Activated CD4-positive, alpha-beta T cell treated with anti-CD3 and anti-CD28 coated beads, Interleukin-2, amount 10 ng/mL, durations not matched to agents 24 days and 14 days (primary cell): ENCODE measurements at regions not wholly inside any gene's neighbourhood (a gene's known extent, or its start where the extent isn't known, plus 50 kb on each side); places are given as distances from the start of the nearest gene placed in this dataset.
"Not testable (repeated sequence)": the region's sequence is repeated elsewhere in the genome, so short reads cannot be mapped to it uniquely, and the experiment has no call there.

Experiments used
- DNase-seq: peaks from one replicate; pipeline ENCODE4 v3.0.0; 2022
- H3K27ac Mint-ChIP-seq: one replicate; pipeline ENCODE4 v1.8.0; 2022; ENCODE audit warnings: mild to moderate bottlenecking, mixed read lengths
- H3K27me3 Mint-ChIP-seq: one replicate; pipeline ENCODE4 v1.8.0; 2022; ENCODE audit warnings: mixed read lengths
- H3K36me3 Mint-ChIP-seq: one replicate; pipeline ENCODE4 v1.8.0; 2022; ENCODE audit warnings: low read depth, mild to moderate bottlenecking, mixed read lengths
- H3K4me1 Mint-ChIP-seq: one replicate; pipeline ENCODE4 v1.8.0; 2021; ENCODE audit warnings: mixed read lengths
- H3K4me3 Mint-ChIP-seq: one replicate; pipeline ENCODE4 v1.8.0; 2022; ENCODE audit warnings: mild to moderate bottlenecking, moderate library complexity, mixed read lengths
- H3K9me3 Mint-ChIP-seq: one replicate; pipeline ENCODE4 v1.8.0; 2021; ENCODE audit warnings: mixed read lengths
- intact Hi-C: fragments of 100-400 bp; cut with micrococcal nuclease; formaldehyde crosslinking; loops from one replicate; pipeline ENCODE4 v1.15.1; 2023

DNA sequence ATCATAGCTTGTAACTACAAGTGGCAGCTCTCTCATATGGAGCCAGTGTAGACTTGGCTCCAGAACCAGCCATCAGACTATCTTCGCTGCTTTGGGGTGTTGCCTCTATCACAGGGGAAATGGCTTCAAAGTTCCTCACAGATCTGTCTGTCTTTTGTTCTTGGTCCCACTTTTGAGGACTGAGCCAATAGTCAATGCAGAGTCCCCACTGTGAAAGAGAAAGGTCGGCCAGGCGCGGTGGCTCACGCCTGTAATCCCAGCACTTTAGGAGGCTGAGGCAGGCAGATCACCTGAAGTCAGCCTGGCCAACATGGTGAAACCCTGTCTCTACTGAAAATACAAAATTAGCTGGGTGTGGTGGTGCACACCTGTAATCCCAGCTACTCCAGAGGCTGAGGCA lies 86.9 kb upstream of the FZD7 start:
- H3K4me1 Mint-ChIP-seq, H3K27me3 Mint-ChIP-seq, H3K9me3 Mint-ChIP-seq, H3K27ac Mint-ChIP-seq, intact Hi-C loops, DNase-seq, H3K36me3 Mint-ChIP-seq, H3K4me3 Mint-ChIP-seq: not testable (repeated sequence)

DNA sequence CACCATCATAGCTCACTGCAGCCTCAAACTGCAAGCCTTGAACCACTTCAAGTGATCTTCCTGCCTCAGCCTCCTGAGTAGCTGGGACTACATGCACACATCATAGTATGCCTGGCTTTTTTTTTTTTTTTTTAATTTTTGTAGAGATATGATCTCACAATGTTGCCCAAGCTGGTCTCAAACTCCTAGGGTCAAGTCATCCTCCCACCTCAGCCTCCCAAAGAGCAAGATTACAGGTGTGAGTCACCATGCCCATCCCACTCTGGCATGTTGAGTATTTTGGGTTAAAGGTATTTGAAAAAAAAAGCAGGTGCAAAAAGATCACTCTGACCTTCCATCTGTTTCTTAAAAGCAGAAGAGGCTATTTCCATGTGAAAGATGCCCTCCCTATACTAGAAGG lies 86.4 kb upstream of the FZD7 start:
- intact Hi-C loops = no loop called here
- no peak overlapping the region for H3K4me3 Mint-ChIP-seq
- no peak overlapping the region for H3K27ac Mint-ChIP-seq
- DNase-seq = no peak
- H3K27me3 Mint-ChIP-seq = peaks cover 6% of the 10 kb centered on the region
- no peaks in the 10 kb centered on the region for H3K4me1 Mint-ChIP-seq
- no peaks in the 10 kb centered on the region for H3K36me3 Mint-ChIP-seq
- no peaks in the 10 kb centered on the region for H3K9me3 Mint-ChIP-seq

DNA sequence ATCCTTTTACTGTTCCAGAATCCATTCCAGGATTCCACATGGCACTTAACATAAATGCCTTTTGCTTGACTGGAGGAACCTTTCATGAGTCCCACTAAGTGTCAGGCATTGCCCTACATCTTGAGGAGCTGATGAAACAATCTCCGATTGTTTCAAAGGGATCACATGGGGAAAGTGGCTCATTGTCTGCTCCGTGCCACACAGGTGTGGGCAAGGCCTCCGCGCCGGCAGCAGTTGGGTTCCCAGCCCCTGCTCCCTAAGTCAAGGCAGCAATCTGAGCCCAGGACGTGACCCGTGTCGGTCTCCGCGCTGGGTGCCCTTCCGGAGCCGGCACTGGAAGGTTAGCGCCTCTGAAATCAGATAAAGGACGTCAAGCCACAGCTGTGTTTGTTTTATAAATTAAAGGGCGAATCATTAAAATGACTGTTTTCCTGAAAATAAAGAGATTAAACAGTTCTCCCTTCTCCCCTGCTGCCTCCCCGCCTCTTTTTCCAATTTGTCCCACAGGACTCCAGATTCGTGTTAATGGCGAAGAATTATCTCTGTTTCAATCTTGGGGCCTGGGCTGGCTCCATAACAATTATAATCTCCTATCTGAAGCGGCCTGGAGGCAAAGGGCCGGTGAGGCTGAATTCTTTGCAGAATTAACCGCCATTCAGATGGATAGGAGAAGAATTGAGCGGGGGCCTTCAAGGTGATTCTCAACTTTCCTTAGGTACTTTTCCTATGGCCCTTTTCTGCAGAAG lies 84.3 kb upstream of the FZD7 start:
- Mint-ChIP-seq H3K27ac (no peak overlapping the region), H3K4me3 (no peak overlapping the region), H3K27me3 (peaks cover 1% of the 10 kb centered on the region), H3K4me1 (no peaks in the 10 kb centered on the region), H3K36me3 (no peaks in the 10 kb centered on the region), H3K9me3 (no peaks in the 10 kb centered on the region)
- DNase-seq = no peak
- intact Hi-C loops = no loop called here

DNA sequence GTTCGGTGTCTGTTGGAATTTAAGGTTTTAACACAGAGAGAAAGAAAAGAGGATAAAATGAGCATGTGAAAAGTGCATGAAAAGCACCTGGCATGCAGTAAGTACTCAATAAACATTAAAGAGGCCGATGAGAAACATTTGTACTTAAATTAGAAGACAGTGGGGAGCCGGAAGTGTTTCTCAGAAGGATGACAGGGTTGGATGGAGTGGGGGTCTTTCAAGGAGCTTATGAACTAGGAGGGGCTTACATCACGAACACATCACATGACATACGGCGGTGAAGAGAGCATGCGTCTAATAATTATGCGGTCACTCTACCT lies 83.8 kb upstream of the FZD7 start:
- Mint-ChIP-seq H3K4me1 (no peaks in the 10 kb centered on the region), H3K27me3 (peaks cover 1% of the 10 kb centered on the region), H3K4me3 (no peak overlapping the region), H3K9me3 (no peaks in the 10 kb centered on the region), H3K36me3 (no peaks in the 10 kb centered on the region), H3K27ac (no peak overlapping the region)
- no peak for DNase-seq
- intact Hi-C loops = no loop called here

DNA sequence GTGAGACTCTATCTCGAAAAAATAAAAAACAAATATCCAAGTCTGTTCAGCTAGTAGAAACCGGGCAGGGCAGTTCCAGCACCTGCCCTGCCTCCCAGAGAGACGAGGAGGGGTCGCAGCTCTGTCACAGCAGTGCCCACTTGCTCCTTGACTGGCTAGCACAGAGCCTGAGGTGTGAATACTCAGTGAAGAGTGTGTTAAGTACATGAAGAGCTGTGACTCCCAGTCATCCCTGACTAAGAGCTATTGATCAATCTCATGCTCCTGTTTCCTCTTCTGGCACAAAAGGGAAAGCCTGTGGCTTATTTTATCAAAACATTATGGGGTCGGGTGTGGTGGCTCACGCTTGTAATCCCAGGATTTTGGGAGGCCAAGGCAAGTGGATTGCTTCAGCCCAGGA lies 83.0 kb upstream of the FZD7 start:
- no peak for DNase-seq
- Mint-ChIP-seq H3K36me3 (no peaks in the 10 kb centered on the region), H3K27ac (no peak overlapping the region), H3K4me3 (no peak overlapping the region), H3K4me1 (no peaks in the 10 kb centered on the region), H3K9me3 (no peaks in the 10 kb centered on the region), H3K27me3 (peaks cover 3% of the 10 kb centered on the region)
- intact Hi-C loops = no loop called here

DNA sequence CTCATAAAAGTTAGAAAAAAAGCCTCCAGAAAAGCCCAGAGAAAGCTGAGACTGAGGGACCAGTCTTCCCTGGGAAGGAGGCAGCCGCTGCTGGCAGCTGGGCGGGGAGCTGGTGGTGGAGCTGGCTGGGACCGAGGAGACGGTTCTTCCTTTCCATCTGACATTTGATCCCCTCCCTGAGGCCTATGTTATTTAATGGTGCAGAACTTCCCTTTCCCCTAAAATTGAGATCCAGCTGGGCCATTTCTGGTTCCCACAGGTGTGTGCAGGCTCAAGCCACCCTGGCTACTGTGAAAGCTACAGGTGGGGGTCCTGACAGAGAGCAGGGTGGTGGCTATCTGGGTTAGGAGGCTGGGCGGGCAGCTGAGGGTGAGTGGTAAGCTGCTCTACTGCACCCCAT lies 81.5 kb upstream of the FZD7 start:
- intact Hi-C loops = no loop called here
- Mint-ChIP-seq H3K4me1 (no peaks in the 10 kb centered on the region), H3K4me3 (no peak overlapping the region), H3K27me3 (peaks cover 5% of the 10 kb centered on the region), H3K9me3 (no peaks in the 10 kb centered on the region), H3K27ac (no peak overlapping the region), H3K36me3 (no peaks in the 10 kb centered on the region)
- no peak for DNase-seq

DNA sequence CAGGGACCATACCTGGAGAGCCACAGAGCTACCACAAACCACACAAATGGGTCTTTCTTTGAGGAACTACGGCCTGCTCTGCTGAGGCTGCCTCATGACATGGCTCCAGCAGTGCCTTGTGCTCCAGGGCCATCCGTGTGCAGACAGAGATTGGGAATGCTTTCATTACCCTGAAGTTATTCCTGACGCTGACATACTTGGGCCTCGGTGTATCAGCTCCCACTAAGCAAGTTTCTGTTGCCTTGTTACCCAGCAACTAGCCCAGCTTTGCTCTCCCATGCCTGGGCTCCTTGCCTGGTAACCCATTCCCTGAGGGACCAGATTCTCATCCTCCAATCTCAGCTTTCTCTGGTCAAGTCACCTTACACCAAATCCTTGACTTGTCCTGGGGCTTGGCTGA lies 80.3 kb upstream of the FZD7 start:
- no peaks in the 10 kb centered on the region for H3K4me1 Mint-ChIP-seq
- no peak overlapping the region for H3K27ac Mint-ChIP-seq
- intact Hi-C loops = no loop called here
- H3K4me3 Mint-ChIP-seq = no peak overlapping the region
- no peak for DNase-seq
- H3K36me3 Mint-ChIP-seq = no peaks in the 10 kb centered on the region
- no peaks in the 10 kb centered on the region for H3K9me3 Mint-ChIP-seq
- H3K27me3 Mint-ChIP-seq = peaks cover 5% of the 10 kb centered on the region

DNA sequence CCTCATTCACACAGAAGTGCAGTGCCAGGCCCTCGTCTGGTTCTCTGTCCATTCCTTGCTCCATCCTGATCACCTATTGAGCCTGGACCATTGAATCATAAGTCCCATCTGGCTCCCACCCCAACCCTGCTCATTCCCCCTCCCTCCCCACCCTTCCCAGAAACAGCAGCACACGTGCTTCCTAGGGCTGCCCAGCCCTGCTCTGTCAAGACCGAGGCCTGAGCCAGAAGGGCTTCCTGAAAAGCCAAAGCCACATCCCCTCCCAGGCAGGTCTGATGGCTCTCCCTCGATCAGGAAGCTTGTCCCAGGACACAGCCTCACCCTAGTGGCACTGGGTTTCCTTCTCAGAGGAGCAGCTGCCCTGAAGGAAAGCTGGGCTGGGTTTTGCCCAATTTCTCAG lies 79.8 kb upstream of the FZD7 start:
- H3K4me1 Mint-ChIP-seq = no peaks in the 10 kb centered on the region
- H3K36me3 Mint-ChIP-seq = no peaks in the 10 kb centered on the region
- H3K27me3 Mint-ChIP-seq = peaks cover 5% of the 10 kb centered on the region
- intact Hi-C loops = no loop called here
- no peak for DNase-seq
- no peaks in the 10 kb centered on the region for H3K9me3 Mint-ChIP-seq
- H3K27ac Mint-ChIP-seq = no peak overlapping the region
- no peak overlapping the region for H3K4me3 Mint-ChIP-seq

DNA sequence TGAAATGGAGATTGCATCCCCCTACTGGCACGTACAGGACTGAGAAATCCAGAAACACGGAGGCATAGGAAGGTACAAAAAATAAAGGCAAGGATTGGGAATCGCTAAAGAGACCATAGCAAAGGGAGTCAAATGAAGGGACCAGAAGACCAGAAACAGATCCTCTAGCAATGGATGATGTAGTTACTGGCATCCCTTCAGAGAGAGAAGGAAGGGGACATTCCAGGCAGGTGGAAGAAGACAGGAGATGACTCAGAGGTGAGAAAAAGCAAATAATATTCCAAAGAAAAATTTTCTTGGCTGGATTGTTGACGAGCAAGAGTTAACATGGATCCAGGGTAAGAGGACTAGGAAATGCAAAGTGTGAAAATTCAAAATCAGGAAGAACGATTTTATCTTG lies 78.4 kb upstream of the FZD7 start:
- intact Hi-C loops = no loop called here
- H3K9me3 Mint-ChIP-seq = no peaks in the 10 kb centered on the region
- no peak overlapping the region for H3K27ac Mint-ChIP-seq

DNA sequence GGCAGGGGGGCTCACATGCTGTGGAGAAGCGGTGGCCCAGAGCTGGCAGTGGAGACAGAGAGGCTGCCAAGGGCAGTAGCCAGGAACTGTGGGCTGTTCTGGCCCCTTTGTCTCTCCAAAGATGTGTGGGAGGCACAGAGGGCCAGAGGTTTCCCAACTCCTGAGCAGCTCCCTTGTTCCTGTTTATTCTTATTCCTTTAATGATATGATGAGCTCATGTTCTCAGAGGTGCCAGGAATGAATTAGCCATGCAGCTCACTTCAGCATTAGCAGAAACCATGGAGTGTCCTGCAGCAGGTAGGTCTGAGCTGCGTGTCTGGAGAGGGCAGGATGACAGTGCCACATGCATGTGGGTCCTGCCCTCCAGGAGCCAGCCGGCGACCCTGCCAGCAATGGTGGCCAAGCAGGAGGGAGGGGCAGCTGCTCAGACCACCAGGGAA lies 77.9 kb upstream of the FZD7 start:
- no peak overlapping the region for H3K27ac Mint-ChIP-seq
- no peaks in the 10 kb centered on the region for H3K4me1 Mint-ChIP-seq
- H3K9me3 Mint-ChIP-seq = no peaks in the 10 kb centered on the region
- intact Hi-C loops = no loop called here
- DNase-seq = no peak
- no peaks in the 10 kb centered on the region for H3K36me3 Mint-ChIP-seq
- peaks cover 9% of the 10 kb centered on the region for H3K27me3 Mint-ChIP-seq
- H3K4me3 Mint-ChIP-seq = no peak overlapping the region

More for the DNA sequence above, 78.4 kb upstream of the FZD7 start:
- H3K4me1 Mint-ChIP-seq = no peaks in the 10 kb centered on the region
- peaks cover 5% of the 10 kb centered on the region for H3K27me3 Mint-ChIP-seq
- no peak overlapping the region for H3K4me3 Mint-ChIP-seq
- no peaks in the 10 kb centered on the region for H3K36me3 Mint-ChIP-seq
- no peak for DNase-seq

DNA sequence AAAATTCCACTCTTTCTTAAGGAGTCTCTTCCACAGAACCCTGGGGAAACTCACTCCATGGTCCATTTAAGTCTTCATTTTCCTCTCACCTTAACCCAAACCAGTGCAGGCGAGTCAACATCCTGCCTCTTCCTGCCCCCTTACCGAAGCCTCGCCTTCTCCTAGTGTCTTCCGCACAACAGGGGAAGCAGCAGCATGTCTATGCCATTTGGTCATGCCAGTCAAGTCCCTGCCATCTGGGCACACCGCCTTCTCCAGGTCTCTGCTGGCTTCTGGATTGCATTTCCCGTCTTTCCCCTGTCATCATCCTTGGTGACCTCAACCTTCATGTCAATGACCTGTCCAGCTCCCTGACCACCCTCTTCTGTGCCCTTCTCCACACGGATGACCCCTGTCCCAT lies 77.3 kb upstream of the FZD7 start:
- no peak overlapping the region for H3K4me3 Mint-ChIP-seq

DNA sequence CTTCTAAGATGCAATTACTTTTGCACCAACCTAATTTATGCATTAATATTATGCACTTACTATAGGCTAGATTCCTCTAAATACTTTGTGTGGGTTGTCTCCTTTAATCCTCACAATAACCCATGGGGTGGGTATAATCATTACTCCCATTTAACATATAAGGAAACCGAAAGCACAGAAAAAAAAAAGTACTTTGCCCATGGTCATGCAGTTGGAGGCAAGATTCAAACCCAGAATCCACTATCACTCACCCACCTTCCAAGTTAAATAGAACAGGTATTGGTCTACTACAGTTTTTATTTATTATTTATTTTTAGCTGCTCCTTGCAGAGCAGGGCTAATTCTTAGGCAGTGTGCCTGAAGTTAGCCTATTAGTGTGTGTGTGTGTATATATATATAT lies 76.6 kb upstream of the FZD7 start:
- intact Hi-C loops = no loop called here
- no peaks in the 10 kb centered on the region for H3K9me3 Mint-ChIP-seq
- H3K4me1 Mint-ChIP-seq = no peaks in the 10 kb centered on the region
- no peak overlapping the region for H3K4me3 Mint-ChIP-seq
- H3K36me3 Mint-ChIP-seq = no peaks in the 10 kb centered on the region
- DNase-seq = no peak
- no peak overlapping the region for H3K27ac Mint-ChIP-seq
- H3K27me3 Mint-ChIP-seq = peaks cover 9% of the 10 kb centered on the region

More for the DNA sequence above, 77.3 kb upstream of the FZD7 start:
- no peaks in the 10 kb centered on the region for H3K9me3 Mint-ChIP-seq
- H3K27me3 Mint-ChIP-seq = peaks cover 9% of the 10 kb centered on the region
- no peak for DNase-seq
- intact Hi-C loops = no loop called here
- H3K36me3 Mint-ChIP-seq = no peaks in the 10 kb centered on the region
- no peak overlapping the region for H3K27ac Mint-ChIP-seq
- H3K4me1 Mint-ChIP-seq = no peaks in the 10 kb centered on the region

DNA sequence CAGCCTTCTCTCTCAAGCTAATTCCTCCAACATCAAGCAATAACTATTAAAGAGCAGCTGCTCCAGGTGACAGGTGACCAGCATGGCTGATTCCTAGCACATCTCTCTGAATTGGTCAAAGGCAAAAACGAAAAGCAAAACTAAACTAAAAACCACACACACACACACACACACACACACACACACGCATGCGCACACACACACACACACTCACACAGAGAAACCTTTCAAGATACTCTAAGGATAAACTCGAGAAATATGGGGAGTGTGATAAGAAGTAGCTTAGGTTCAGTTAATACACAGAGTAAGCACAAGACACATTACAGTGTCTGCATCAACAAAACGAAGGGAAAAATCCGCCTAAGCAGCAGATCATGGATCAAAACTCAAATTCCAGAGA lies 74.5 kb upstream of the FZD7 start:
- no peak overlapping the region for H3K27ac Mint-ChIP-seq
- intact Hi-C loops = no loop called here
- no peaks in the 10 kb centered on the region for H3K4me1 Mint-ChIP-seq
- H3K27me3 Mint-ChIP-seq = peaks cover 9% of the 10 kb centered on the region
- H3K36me3 Mint-ChIP-seq = no peaks in the 10 kb centered on the region
- H3K4me3 Mint-ChIP-seq = no peak overlapping the region
- H3K9me3 Mint-ChIP-seq = no peaks in the 10 kb centered on the region
- no peak for DNase-seq

DNA sequence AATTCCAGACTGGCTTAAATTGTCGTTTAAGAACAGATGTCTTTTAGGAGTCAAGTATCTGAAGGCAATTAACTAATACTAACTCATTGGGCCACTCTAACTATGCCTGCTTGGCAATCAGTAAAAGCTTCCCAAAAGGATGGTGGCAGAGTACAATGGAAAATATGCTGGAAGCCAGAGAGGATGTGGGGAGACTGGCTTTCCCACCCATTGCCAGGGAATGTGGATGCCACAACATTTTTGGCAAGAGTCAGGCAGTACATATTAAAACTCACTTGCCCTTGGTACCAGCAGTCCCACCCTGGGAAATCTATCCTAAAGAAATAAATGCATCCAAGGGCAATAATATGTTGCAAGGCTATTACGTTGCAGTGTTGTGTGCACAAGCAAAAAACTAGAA lies 74.0 kb upstream of the FZD7 start:
- Mint-ChIP-seq H3K4me3 (no peak overlapping the region), H3K9me3 (no peaks in the 10 kb centered on the region)

DNA sequence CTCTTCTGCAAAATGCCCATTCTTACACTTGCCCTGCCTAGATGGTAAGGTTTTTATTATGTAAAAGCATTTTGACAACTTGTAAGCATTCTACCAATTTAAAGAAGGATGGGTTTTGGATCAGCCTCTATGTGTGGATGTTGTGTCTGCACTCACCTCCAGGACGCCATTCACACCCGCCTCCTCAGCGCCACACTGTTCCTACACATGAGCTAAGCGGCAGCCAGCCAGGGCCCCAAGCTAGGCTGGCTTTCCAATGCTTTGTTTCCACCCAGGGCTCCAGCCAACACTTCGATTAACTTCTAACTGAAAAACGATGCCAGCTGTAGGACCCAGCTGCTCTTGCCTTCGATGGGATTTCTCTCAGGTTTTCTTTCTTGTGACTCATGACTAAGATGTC lies 73.3 kb upstream of the FZD7 start:
- no peaks in the 10 kb centered on the region for H3K36me3 Mint-ChIP-seq

More for the DNA sequence above, 74.0 kb upstream of the FZD7 start:
- H3K36me3 Mint-ChIP-seq = no peaks in the 10 kb centered on the region
- no peak for DNase-seq
- H3K27ac Mint-ChIP-seq = no peak overlapping the region
- no peaks in the 10 kb centered on the region for H3K4me1 Mint-ChIP-seq
- intact Hi-C loops = no loop called here
- H3K27me3 Mint-ChIP-seq = peaks cover 9% of the 10 kb centered on the region

More for the DNA sequence above, 73.3 kb upstream of the FZD7 start:
- Mint-ChIP-seq H3K4me1 (no peaks in the 10 kb centered on the region), H3K27me3 (peaks cover 8% of the 10 kb centered on the region), H3K4me3 (no peak overlapping the region), H3K27ac (no peak overlapping the region), H3K9me3 (no peaks in the 10 kb centered on the region)
- intact Hi-C loops = no loop called here
- no peak for DNase-seq
